ENCODE measurements at regions not wholly inside any gene's neighbourhood (a gene's known extent, or its start where the extent isn't known, plus 50 kb on each side); places are given as distances from the start of the nearest gene placed in this dataset.

DNA sequence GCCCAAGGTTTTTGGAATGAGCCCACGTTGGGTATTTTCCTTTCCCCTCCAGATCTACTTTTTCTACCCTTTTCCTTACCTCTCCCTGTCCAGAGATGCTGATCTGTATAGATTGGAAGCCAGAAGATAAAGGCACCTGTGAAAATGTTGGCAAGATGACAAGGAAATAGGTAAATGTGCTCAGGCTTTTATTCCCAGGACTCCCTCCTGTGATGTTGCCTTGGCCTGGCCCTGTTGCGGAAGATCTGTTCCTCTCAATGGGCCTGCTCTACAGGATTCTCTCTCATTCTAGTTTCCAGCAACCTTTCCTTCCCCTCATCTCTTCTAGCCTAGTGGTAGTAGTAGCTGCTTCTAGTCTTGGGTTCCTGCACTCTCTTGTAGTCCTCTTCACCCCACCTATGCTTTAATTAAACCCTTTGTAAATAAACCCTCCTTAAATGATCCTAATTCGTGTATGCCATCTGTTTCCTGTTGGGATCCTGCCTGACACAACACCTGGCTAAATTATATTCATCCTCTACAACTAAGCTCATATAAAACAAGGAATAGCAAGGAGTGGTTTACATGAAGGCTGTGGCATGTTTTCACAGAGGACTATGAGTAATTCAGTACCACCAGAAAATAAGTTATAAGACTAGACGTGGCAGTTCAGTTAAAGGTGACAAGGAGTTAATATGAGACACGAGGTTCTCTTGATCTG, 95.7 kb upstream of the MAOA start:
- H3K4me1 ChIP-seq (ENCODE audit: insufficient read depth): no peaks in the 10 kb centered on the region
- no peaks in the 10 kb centered on the region for H3K27me3 ChIP-seq
- no peak overlapping the region for H3K27ac ChIP-seq
- no peaks in the 10 kb centered on the region for H3K36me3 ChIP-seq
- no peaks in the 10 kb centered on the region for H3K9me3 ChIP-seq
- H3K4me3 ChIP-seq: no peak overlapping the region
- no peak for DNase-seq
- intact Hi-C loops (cut with DNase I): loop anchor here in 3 of 4 donors (5.0 to 10.0 kb wide), 3 partner anchors 187 to 684 kb away; no protein-coding TSS in a partner anchor
- TF ChIP-seq EP300 (IDR thresholded peaks at IDR 0.05) (no peak), CTCF (IDR thresholded peaks at IDR 0.05) (no peak)
- WGBS, 3 donors: 56 to 62% (median 59%) methylated on average over 5 of the region's 5 CpGs

DNA sequence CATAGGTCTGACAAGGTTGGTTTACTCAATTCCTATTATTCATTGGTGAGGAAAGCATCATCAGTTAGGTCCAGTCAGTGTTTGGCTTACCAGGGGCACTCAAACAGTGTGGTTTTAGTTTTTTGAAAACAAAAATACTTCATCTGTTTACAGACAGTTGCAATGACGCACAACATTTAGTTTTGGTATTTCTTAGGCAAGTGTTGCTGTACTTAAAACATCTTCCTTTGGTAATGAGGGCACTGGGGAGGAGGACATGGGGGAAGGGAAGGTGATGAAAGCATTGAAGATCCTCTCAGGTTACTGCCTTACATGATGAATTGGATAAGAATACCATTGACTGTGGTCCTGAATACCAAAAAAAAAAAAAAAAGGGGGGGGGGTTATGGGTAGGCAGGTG, 93.7 kb upstream of the MAOA start:
- Histone ChIP-seq H3K27me3 (no peaks in the 10 kb centered on the region), H3K4me3 (no peak overlapping the region), H3K36me3 (no peaks in the 10 kb centered on the region), H3K27ac (no peak overlapping the region), H3K4me1 (ENCODE audit: insufficient read depth) (no peaks in the 10 kb centered on the region), H3K9me3 (no peaks in the 10 kb centered on the region)
- intact Hi-C loops (cut with DNase I): loop anchor here in 3 of 4 donors (5.0 to 10.0 kb wide), 3 partner anchors 185 to 682 kb away; no protein-coding TSS in a partner anchor
- DNase-seq: no peak
- no peak for TF ChIP-seq CTCF (IDR thresholded peaks at IDR 0.05)
- TF ChIP-seq POLR2A (IDR thresholded peaks at IDR 0.05): no peak
- no peak for TF ChIP-seq EP300 (IDR thresholded peaks at IDR 0.05)
- WGBS, 3 donors: 62 to 72% (median 68%) methylated on average over 1 of the region's 1 CpG

GRCh38 chrX:43564953-43565352, 91.1 kb upstream of the MAOA start:
- TF ChIP-seq EP300 (IDR thresholded peaks at IDR 0.05): no peak
- TF ChIP-seq POLR2A (IDR thresholded peaks at IDR 0.05): no peak
- no peak for TF ChIP-seq CTCF (IDR thresholded peaks at IDR 0.05)
- Histone ChIP-seq H3K27ac (no peak overlapping the region), H3K4me1 (ENCODE audit: insufficient read depth) (no peaks in the 10 kb centered on the region), H3K4me3 (no peak overlapping the region), H3K36me3 (no peaks in the 10 kb centered on the region), H3K27me3 (no peaks in the 10 kb centered on the region), H3K9me3 (no peaks in the 10 kb centered on the region)
- no peak for DNase-seq
- 70 to 80% (median 75%) methylated on average over 2 of the region's 2 CpGs for WGBS, 3 donors
- intact Hi-C loops (cut with DNase I): loop anchor here in 3 of 4 donors (5.0 to 10.0 kb wide), 3 partner anchors 182 to 680 kb away; no protein-coding TSS in a partner anchor

GRCh38 chrX:43566170-43566569, 89.9 kb upstream of the MAOA start:
- H3K4me3 ChIP-seq: no peak overlapping the region
- H3K27me3 ChIP-seq: no peaks in the 10 kb centered on the region
- H3K4me1 ChIP-seq (ENCODE audit: insufficient read depth): no peaks in the 10 kb centered on the region
- H3K27ac ChIP-seq: no peak overlapping the region
- H3K36me3 ChIP-seq: no peaks in the 10 kb centered on the region
- no peaks in the 10 kb centered on the region for H3K9me3 ChIP-seq
- TF ChIP-seq POLR2A (IDR thresholded peaks at IDR 0.05) (no peak), CTCF (IDR thresholded peaks at IDR 0.05) (no peak), EP300 (IDR thresholded peaks at IDR 0.05) (no peak)
- intact Hi-C loops (cut with DNase I): loop anchor here in 1 of 4 donors (10.0 kb wide), 1 partner anchor 679 kb away; no protein-coding TSS in a partner anchor
- DNase-seq: no peak
